Erythroblast (primary cell): ENCODE measurements at regions not wholly inside any gene's neighbourhood (a gene's known extent, or its start where the extent isn't known, plus 50 kb on each side); places are given as distances from the start of the nearest gene placed in this dataset.

Experiments used
- GATA1 ChIP-seq: IDR thresholded peaks from 2 replicates; pipeline ENCODE4 v1.6.1; 2011; ENCODE audit warnings: low read depth, mild to moderate bottlenecking, control low read depth, low read length, moderate library complexity
- POLR2A ChIP-seq: IDR thresholded peaks from 2 replicates; pipeline ENCODE4 v1.6.1; 2011; ENCODE audit warnings: mild to moderate bottlenecking, low read length

DNA sequence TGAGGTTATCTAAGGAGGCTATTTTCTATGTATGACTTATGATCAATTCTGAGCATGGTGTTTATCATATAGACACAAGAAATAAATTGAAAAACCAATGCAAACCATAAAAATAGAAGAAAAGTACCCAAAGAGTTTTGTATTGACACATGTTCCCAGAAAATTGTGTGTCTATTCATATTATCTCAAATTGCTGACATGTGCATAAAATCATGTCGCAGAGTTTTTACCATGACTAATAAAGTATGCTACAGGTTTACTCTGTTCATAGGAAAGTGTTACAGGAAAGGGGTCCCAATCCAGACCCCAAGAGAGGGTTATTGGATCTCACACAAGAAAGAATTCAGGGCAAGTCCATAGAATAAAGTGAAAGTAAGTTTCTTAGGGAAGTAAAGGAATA, 290.7 kb upstream of the NRXN1 start:
- no peak for TF ChIP-seq POLR2A
- TF ChIP-seq GATA1 = no peak
